Spleen (tissue), 7 donors: ENCODE measurements at regions not wholly inside any gene's neighbourhood (a gene's known extent, or its start where the extent isn't known, plus 50 kb on each side); places are given as distances from the start of the nearest gene placed in this dataset.

Experiments used
- CTCF ChIP-seq, 11 experiments: fragments of 200-600 bp in 7 of 11; fragments of 450-650 bp in 4 of 11; sonication (generic) in 4 of 11; IDR thresholded peaks in 8 of 11; conservative IDR thresholded peaks in 3 of 11; 1 replicate in 7 of 11; 2 replicates in 4 of 11; pipeline versions ENCODE4 v1.4.0 to v1.8.0; 2016 to 2021; ENCODE audit warnings: antibody characterized with exemption in 11 of 11, inconsistent platforms in 4 of 11, mild to moderate bottlenecking in 1 of 11
- POLR2AphosphoS5 ChIP-seq, 3 donors: sonication (generic); formaldehyde crosslinking; IDR thresholded peaks; one replicate each; pipeline ENCODE4 v1.5.1; 2017; ENCODE audit warnings: antibody characterized with exemption in 3 of 3
- donor health status: DM: no; HTN: no; CAD: no; lungs with moderate emphysema.
- donor health status: DM: no; HTN: no; CAD: no.
- donor health status: DM: no; HTN: no; CAD: no.

- TF ChIP-seq CTCF (IDR thresholded peaks at IDR 0.05 in 8 of 11, conservative IDR thresholded peaks at IDR 0.05 in 3 of 11) (no peak), POLR2AphosphoS5 (IDR thresholded peaks at IDR 0.05) (no peak)
Observed at GRCh38 chr7:113256883-113257531, 138.7 kb upstream of the SMIM30 start.
